HG03064 (cell line): ENCODE measurements at regions not wholly inside any gene's neighbourhood (a gene's known extent, or its start where the extent isn't known, plus 50 kb on each side); places are given as distances from the start of the nearest gene placed in this dataset.
"Not testable (repeated sequence)": the region's sequence is repeated elsewhere in the genome, so short reads cannot be mapped to it uniquely, and the experiment has no call there.

Source experiments
- ATAC-seq: cut with Tn5 transposase; IDR thresholded peaks from one replicate; pipeline ENCODE4 v1.9.1; 2021; ENCODE audit warnings: low read depth; ENCODE audit not compliant: unreplicated experiment

- no peak for ATAC-seq
Measured at GRCh38 chr2:57615855-57616556, 430.6 kb upstream of the VRK2 start.

GRCh38 chr2:57617318-57617717 lies 429.3 kb upstream of the VRK2 start:
- ATAC-seq: no peak

GRCh38 chr2:57621122-57621663 lies 425.4 kb upstream of the VRK2 start:
- ATAC-seq: no peak

- no peak for ATAC-seq
Measured at GRCh38 chr2:57622009-57622408, 424.6 kb upstream of the VRK2 start.

- no peak for ATAC-seq
Measured at GRCh38 chr2:57656198-57656597, 390.4 kb upstream of the VRK2 start.

- no peak for ATAC-seq
Measured at GRCh38 chr2:57669570-57669969, 377.0 kb upstream of the VRK2 start.

- ATAC-seq: no peak
Measured at GRCh38 chr2:57674025-57674424, 372.6 kb upstream of the VRK2 start.

- no peak for ATAC-seq
Measured at GRCh38 chr2:57674743-57675142, 371.9 kb upstream of the VRK2 start.

- ATAC-seq: no peak
Measured at GRCh38 chr2:57677296-57677695, 369.3 kb upstream of the VRK2 start.

- no peak for ATAC-seq
Measured at GRCh38 chr2:57681650-57682049, 365.0 kb upstream of the VRK2 start.

- ATAC-seq: no peak
Measured at GRCh38 chr2:57685032-57685431, 361.6 kb upstream of the VRK2 start.

GRCh38 chr2:57692395-57692794 lies 354.2 kb upstream of the VRK2 start:
- ATAC-seq: no peak

GRCh38 chr2:57693177-57693576 lies 353.4 kb upstream of the VRK2 start:
- ATAC-seq: no peak

- no peak for ATAC-seq
Measured at GRCh38 chr2:57693965-57694364, 352.6 kb upstream of the VRK2 start.

- no peak for ATAC-seq
Measured at GRCh38 chr2:57696016-57696415, 350.6 kb upstream of the VRK2 start.

GRCh38 chr2:57698392-57698791 lies 348.2 kb upstream of the VRK2 start:
- ATAC-seq: no peak

GRCh38 chr2:57698935-57699449 lies 347.6 kb upstream of the VRK2 start:
- ATAC-seq: no peak

- ATAC-seq: no peak
Measured at GRCh38 chr2:57701391-57701791, 345.2 kb upstream of the VRK2 start.

GRCh38 chr2:57703407-57703806 lies 343.2 kb upstream of the VRK2 start:
- no peak for ATAC-seq

- ATAC-seq: not testable (repeated sequence)
Measured at GRCh38 chr2:57707794-57708193, 338.8 kb upstream of the VRK2 start.

- ATAC-seq: no peak
Measured at GRCh38 chr2:57711991-57712390, 334.6 kb upstream of the VRK2 start.
